SK-N-SH treated with all-trans-retinoic acid at 6 μM for 48 hours (cell line): ENCODE measurements at regions not wholly inside any gene's neighbourhood (a gene's known extent, or its start where the extent isn't known, plus 50 kb on each side); places are given as distances from the start of the nearest gene placed in this dataset.

Experiments used
- ATAC-seq: fragments of 200-7000 bp; cut with Tn5 transposase; 3 replicates; pipeline ENCODE4 v1.9.1; 2020; ENCODE audit warnings: mild to moderate bottlenecking, moderate library complexity
- ARNTL ChIP-seq: fragments of 450-650 bp; formaldehyde crosslinking; IDR thresholded peaks from 2 replicates; pipeline ENCODE4 v1.5.0; 2020; ENCODE audit warnings: low read depth, mild to moderate bottlenecking, moderate library complexity, borderline replicate concordance
- BACH2 ChIP-seq: fragments of 250-450 bp; sonication (Bioruptor Pico); IDR thresholded peaks from 2 replicates; pipeline ENCODE4 v1.9.0; 2021; ENCODE audit warnings: mild to moderate bottlenecking, borderline replicate concordance
- CREB5 ChIP-seq: fragments of 250-450 bp; sonication (Bioruptor Pico); IDR thresholded peaks from 2 replicates; pipeline ENCODE4 v1.5.1; 2020; ENCODE audit warnings: low read depth, mild to moderate bottlenecking, moderate library complexity
- CSDC2 ChIP-seq: fragments of 250-450 bp; sonication (Bioruptor Pico); IDR thresholded peaks from 2 replicates; pipeline ENCODE4 v1.5.0; 2020; ENCODE audit warnings: mild to moderate bottlenecking, moderate library complexity
- CSRNP3 ChIP-seq: fragments of 250-450 bp; sonication (Bioruptor Pico); IDR thresholded peaks from 2 replicates; pipeline ENCODE4 v1.5.1; 2021; ENCODE audit warnings: mild to moderate bottlenecking, moderate library complexity
- ESRRG ChIP-seq: fragments of 250-450 bp; sonication (Bioruptor Pico); IDR thresholded peaks from 2 replicates; pipeline ENCODE4 v1.6.1; 2021; ENCODE audit warnings: mild to moderate bottlenecking
- GLIS3 ChIP-seq: fragments of 250-450 bp; sonication (Bioruptor Pico); IDR thresholded peaks from 2 replicates; pipeline ENCODE4 v1.5.0; 2020; ENCODE audit warnings: mild to moderate bottlenecking, moderate library complexity
- ISL1 ChIP-seq: fragments of 250-450 bp; sonication (Bioruptor Pico); IDR thresholded peaks from 2 replicates; pipeline ENCODE4 v2.1.2; 2022; ENCODE audit warnings: mild to moderate bottlenecking, moderate library complexity
- PATZ1 ChIP-seq: fragments of 250-450 bp; sonication (Bioruptor Pico); IDR thresholded peaks from 2 replicates; pipeline ENCODE4 v1.8.0; 2020; ENCODE audit warnings: mild to moderate bottlenecking, moderate library complexity, borderline replicate concordance
- POU6F1 ChIP-seq: fragments of 250-450 bp; sonication (Bioruptor Pico); IDR thresholded peaks from 2 replicates; pipeline ENCODE4 v1.8.0; 2021; ENCODE audit warnings: low read depth, mild to moderate bottlenecking, moderate library complexity, borderline replicate concordance
- PPARA ChIP-seq: fragments of 250-450 bp; sonication (Bioruptor Pico); IDR thresholded peaks from 2 replicates; pipeline ENCODE4 v1.5.0; 2020; ENCODE audit warnings: mild to moderate bottlenecking, borderline replicate concordance
- RARB ChIP-seq: fragments of 250-450 bp; sonication (Bioruptor Pico); IDR thresholded peaks from 2 replicates; pipeline ENCODE4 v1.8.0; 2021; ENCODE audit warnings: mild to moderate bottlenecking, moderate library complexity
- SNAI2 ChIP-seq: fragments of 250-450 bp; sonication (Bioruptor Pico); IDR thresholded peaks from 2 replicates; pipeline ENCODE4 v1.5.0; 2020; ENCODE audit warnings: mild to moderate bottlenecking, moderate library complexity
- TCF4 ChIP-seq: fragments of 250-450 bp; sonication (Bioruptor Pico); IDR thresholded peaks from 2 replicates; pipeline ENCODE4 v1.8.0; 2021; ENCODE audit warnings: mild to moderate bottlenecking, moderate library complexity, borderline replicate concordance
- TOX ChIP-seq: fragments of 250-450 bp; sonication (Bioruptor Pico); IDR thresholded peaks from 2 replicates; pipeline ENCODE4 v1.8.0; 2021; ENCODE audit warnings: mild to moderate bottlenecking, moderate library complexity, borderline replicate concordance
- TSHZ2 ChIP-seq: fragments of 250-450 bp; sonication (Bioruptor Pico); IDR thresholded peaks from 2 replicates; pipeline ENCODE4 v1.5.0; 2020; ENCODE audit warnings: mild to moderate bottlenecking, moderate library complexity
- ZC3H10 ChIP-seq: fragments of 250-450 bp; sonication (Bioruptor Pico); IDR thresholded peaks from 2 replicates; pipeline ENCODE4 v1.5.1; 2021; ENCODE audit warnings: mild to moderate bottlenecking, moderate library complexity
- ZFP3 ChIP-seq: fragments of 250-450 bp; sonication (Bioruptor Pico); IDR thresholded peaks from 2 replicates; pipeline ENCODE4 v1.5.0; 2020; ENCODE audit warnings: mild to moderate bottlenecking, moderate library complexity
- ZFP30 ChIP-seq: fragments of 450-650 bp; formaldehyde crosslinking; IDR thresholded peaks from 2 replicates; pipeline ENCODE4 v1.5.0; 2022; ENCODE audit warnings: mild to moderate bottlenecking, moderate library complexity
- ZNF70 ChIP-seq: fragments of 450-650 bp; formaldehyde crosslinking; IDR thresholded peaks from 2 replicates; pipeline ENCODE4 v1.5.0; 2020; ENCODE audit warnings: mild to moderate bottlenecking, moderate library complexity
- ZNF8 ChIP-seq: fragments of 450-650 bp; formaldehyde crosslinking; IDR thresholded peaks from 2 replicates; pipeline ENCODE4 v1.5.0; 2020; ENCODE audit warnings: mild to moderate bottlenecking, moderate library complexity

GRCh38 chr12:90102957-90103652 lies 394.5 kb upstream of the ATP2B1 start:
- peak; percentile 90 for ATAC-seq
- TF ChIP-seq CSDC2 (CRISPR knock-in tag) (no peak), CSRNP3 (no peak), RARB (CRISPR knock-in tag) (no peak), ARNTL (CRISPR knock-in tag) (no peak), CREB5 (no peak), ISL1 (no peak), ZNF70 (CRISPR knock-in tag) (no peak), ZC3H10 (CRISPR knock-in tag) (no peak), ZFP3 (no peak), TOX (no peak), POU6F1 (CRISPR knock-in tag) (no peak), TSHZ2 (no peak), PATZ1 (CRISPR knock-in tag) (no peak), PPARA (CRISPR knock-in tag) (no peak), ZFP30 (CRISPR knock-in tag) (no peak), ESRRG (CRISPR knock-in tag) (no peak), TCF4 (CRISPR knock-in tag) (no peak)

- TF ChIP-seq GLIS3 (CRISPR knock-in tag), result no peak
- TF ChIP-seq PATZ1 (CRISPR knock-in tag), result no peak
- no peak for TF ChIP-seq PPARA (CRISPR knock-in tag)
- TF ChIP-seq ZC3H10 (CRISPR knock-in tag), result no peak
- TF ChIP-seq CSDC2 (CRISPR knock-in tag), result no peak
- TF ChIP-seq BACH2 (CRISPR knock-in tag), result no peak
- TF ChIP-seq CSRNP3, result no peak
- TF ChIP-seq SNAI2 (CRISPR knock-in tag), result no peak
- no peak for TF ChIP-seq ARNTL (CRISPR knock-in tag)
- TF ChIP-seq ZNF8 (CRISPR knock-in tag), result no peak
- ATAC-seq, result no peak
Measured at GRCh38 chr12:90100579-90100978, 391.9 kb upstream of the ATP2B1 start.
